Fibroblast of the aortic adventitia (primary cell): ENCODE measurements at regions not wholly inside any gene's neighbourhood (a gene's known extent, or its start where the extent isn't known, plus 50 kb on each side); places are given as distances from the start of the nearest gene placed in this dataset.
A peak's percentile ranks its signal among the peaks of the same experiment; 100 is the strongest.

Source experiments
- DNase-seq: peaks from one replicate; pipeline ENCODE4 v3.0.0-alpha.2; 2010; ENCODE audit warnings: low read depth
- H3K4me3 ChIP-seq: 2 replicates; pipeline ENCODE4 v1.5.1; 2011; ENCODE audit warnings: low read depth, mild to moderate bottlenecking, control low read depth, low read length, moderate library complexity
- CTCF ChIP-seq: IDR thresholded peaks from 2 replicates; pipeline ENCODE4 v1.5.1; 2011; ENCODE audit warnings: mild to moderate bottlenecking, low read length, control low read depth, inconsistent platforms; ENCODE audit not compliant: insufficient read depth

- TF ChIP-seq CTCF, result no peak
- no peak for DNase-seq
- no peak overlapping the region for H3K4me3 ChIP-seq
Observed at GRCh38 chr18:73714466-73714865, 433.2 kb downstream of the FBXO15 start.

GRCh38 chr18:73711256-73711655 lies 436.4 kb downstream of the FBXO15 start:
- no peak for DNase-seq
- no peak overlapping the region for H3K4me3 ChIP-seq
- no peak for TF ChIP-seq CTCF

GRCh38 chr18:73708591-73708990 lies 439.0 kb downstream of the FBXO15 start:
- no peak for DNase-seq
- no peak overlapping the region for H3K4me3 ChIP-seq
- TF ChIP-seq CTCF, result no peak

- peak; percentile 73 for DNase-seq
- H3K4me3 ChIP-seq, result no peak overlapping the region
- no peak for TF ChIP-seq CTCF
Observed at GRCh38 chr18:73707035-73707434, 440.6 kb downstream of the FBXO15 start.

- no peak for TF ChIP-seq CTCF
- H3K4me3 ChIP-seq, result no peak overlapping the region
- DNase-seq, result no peak
Observed at GRCh38 chr18:73697353-73697752, 450.3 kb downstream of the FBXO15 start.

- no peak for TF ChIP-seq CTCF
- DNase-seq, result peak; percentile 49
- H3K4me3 ChIP-seq, result no peak overlapping the region
Observed at GRCh38 chr18:73696698-73697097, 450.9 kb downstream of the FBXO15 start.

- no peak for TF ChIP-seq CTCF
- no peak for DNase-seq
- H3K4me3 ChIP-seq, result no peak overlapping the region
Observed at GRCh38 chr18:73696171-73696570, 451.5 kb downstream of the FBXO15 start.
